ENCODE measurements at regions not wholly inside any gene's neighbourhood (a gene's known extent, or its start where the extent isn't known, plus 50 kb on each side); places are given as distances from the start of the nearest gene placed in this dataset.
A peak's percentile ranks its signal among the peaks of the same experiment; 100 is the strongest.

DNA sequence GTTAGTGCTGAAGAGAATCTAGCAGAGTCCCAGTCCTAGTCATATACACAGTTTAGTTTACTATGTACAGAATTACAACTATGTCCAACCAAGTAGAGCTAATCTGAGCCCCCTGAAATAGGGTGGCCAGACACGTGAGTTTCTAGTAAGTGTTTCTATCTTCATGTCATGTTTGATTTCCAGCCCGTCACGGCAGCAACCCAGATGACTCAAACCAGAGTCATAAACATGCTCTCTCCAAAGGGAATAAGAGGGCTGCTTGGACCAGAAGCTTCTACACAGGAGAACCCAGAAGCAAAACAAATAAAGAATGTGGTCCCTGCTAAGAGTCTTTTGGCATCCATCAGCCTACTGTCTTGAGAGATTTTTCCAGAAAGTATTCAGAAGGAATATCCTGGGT lies 64.9 kb upstream of the WIPF1 start:
- peaks cover 38% of the 10 kb centered on the region for H3K79me2 ChIP-seq
- H3K9ac ChIP-seq = no peak overlapping the region
- no peaks in the 10 kb centered on the region for H3K9me3 ChIP-seq (ENCODE audit: control insufficient read depth, low read length)
- no peak overlapping the region for H2AFZ ChIP-seq
- H3K27ac ChIP-seq = peak overlapping the region; percentile 84
- H3K4me3 ChIP-seq (ENCODE audit: low read depth, low read length) = no peak overlapping the region
- no peaks in the 10 kb centered on the region for H3K36me3 ChIP-seq (ENCODE audit: control insufficient read depth, insufficient read depth, low read length)
- TF ChIP-seq, protein P1, sequence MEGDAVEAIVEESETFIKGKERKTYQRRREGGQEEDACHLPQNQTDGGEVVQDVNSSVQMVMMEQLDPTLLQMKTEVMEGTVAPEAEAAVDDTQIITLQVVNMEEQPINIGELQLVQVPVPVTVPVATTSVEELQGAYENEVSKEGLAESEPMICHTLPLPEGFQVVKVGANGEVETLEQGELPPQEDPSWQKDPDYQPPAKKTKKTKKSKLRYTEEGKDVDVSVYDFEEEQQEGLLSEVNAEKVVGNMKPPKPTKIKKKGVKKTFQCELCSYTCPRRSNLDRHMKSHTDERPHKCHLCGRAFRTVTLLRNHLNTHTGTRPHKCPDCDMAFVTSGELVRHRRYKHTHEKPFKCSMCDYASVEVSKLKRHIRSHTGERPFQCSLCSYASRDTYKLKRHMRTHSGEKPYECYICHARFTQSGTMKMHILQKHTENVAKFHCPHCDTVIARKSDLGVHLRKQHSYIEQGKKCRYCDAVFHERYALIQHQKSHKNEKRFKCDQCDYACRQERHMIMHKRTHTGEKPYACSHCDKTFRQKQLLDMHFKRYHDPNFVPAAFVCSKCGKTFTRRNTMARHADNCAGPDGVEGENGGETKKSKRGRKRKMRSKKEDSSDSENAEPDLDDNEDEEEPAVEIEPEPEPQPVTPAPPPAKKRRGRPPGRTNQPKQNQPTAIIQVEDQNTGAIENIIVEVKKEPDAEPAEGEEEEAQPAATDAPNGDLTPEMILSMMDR (IDR thresholded peaks at IDR 0.05) = no peak
- H3K4me2 ChIP-seq (ENCODE audit: low read length) = no peak overlapping the region
- no peaks in the 10 kb centered on the region for H3K27me3 ChIP-seq (ENCODE audit: control insufficient read depth, insufficient read depth, low read length)
- H3K4me1 ChIP-seq = peaks cover 60% of the 10 kb centered on the region

DNA sequence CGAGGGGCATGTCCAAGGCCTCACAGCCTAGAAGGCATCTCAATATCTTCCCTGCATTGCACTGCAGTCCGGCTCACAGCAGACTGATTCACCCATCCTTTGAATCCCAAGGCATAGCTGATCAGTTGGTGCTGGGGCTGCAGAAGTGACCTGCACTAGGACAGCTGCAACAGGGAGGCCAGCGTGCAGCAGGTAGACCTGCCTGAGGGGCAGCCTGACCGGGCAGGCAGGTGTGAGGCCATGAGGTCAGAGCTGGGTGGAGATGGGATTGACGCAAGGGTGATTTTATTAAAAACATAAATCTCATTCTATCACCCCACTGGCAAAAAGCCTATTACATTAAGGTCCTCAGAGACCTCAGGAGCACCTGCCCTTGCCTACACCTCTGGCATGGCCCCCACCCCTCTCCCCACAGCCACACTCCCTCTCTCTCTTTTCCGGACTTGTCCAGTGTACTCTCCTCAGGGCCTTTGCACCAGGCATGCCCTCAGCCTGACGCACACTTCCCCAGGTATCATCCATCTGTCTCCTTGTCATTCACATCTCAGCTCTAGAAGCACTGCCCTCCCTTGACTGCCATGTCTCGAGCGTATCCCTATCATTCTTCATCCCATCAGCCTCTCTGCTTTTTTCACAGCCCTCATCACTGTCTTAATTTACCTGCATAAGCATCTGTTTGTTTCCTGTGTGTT lies 63.5 kb upstream of the WIPF1 start:
- Histone ChIP-seq H3K9me3 (ENCODE audit: control insufficient read depth, low read length) (no peaks in the 10 kb centered on the region), H3K27ac (peak overlapping the region; percentile 11), H3K9ac (no peak overlapping the region), H3K4me3 (ENCODE audit: low read depth, low read length) (no peak overlapping the region), H3K36me3 (ENCODE audit: control insufficient read depth, insufficient read depth, low read length) (no peaks in the 10 kb centered on the region), H3K4me1 (peaks cover 53% of the 10 kb centered on the region), H3K27me3 (ENCODE audit: control insufficient read depth, insufficient read depth, low read length) (no peaks in the 10 kb centered on the region), H3K4me2 (ENCODE audit: low read length) (no peak overlapping the region), H3K79me2 (peaks cover 44% of the 10 kb centered on the region), H2AFZ (no peak overlapping the region)
- TF ChIP-seq, protein P1 (IDR thresholded peaks at IDR 0.05) = no peak

DNA sequence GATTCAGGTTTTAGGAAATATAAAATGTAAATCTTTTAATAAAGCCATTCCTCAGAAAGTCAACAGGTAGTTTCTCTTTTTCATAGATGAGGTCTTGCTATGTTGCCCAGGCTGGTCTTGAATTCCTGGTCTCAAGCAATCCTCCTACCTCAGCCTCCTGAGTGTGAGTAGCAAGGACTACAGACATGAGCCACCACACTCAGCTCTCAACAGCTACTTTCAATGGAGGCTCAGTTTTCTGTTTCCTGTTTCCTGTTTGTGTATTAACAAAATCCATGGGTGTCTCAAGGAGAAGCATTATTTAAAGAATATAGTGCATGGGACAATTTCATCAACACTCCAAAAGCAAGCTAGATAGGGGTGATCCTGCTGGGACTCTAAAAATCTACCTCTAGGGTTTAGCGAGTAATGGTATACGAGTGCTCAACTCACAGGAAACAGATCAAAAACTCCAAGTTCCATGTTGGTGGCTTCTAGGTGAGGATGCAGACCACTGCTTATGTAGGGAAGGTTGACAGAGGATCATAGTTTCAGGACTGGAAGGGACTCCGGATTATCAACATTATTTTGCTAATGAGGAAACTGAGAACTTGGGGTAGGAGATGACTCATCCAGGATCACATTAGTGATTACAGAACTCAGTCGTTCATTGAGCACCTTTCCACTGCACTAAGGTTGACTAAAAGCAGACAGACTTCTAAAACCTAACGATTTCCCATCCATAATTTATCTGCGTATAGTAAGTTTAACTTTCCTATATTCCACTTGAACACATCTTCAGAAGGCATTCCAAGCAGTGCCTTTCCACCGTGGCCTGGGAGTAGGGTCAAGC lies 61.7 kb upstream of the WIPF1 start:
- Histone ChIP-seq H2AFZ (no peak overlapping the region), H3K27ac (no peak overlapping the region), H3K27me3 (ENCODE audit: control insufficient read depth, insufficient read depth, low read length) (no peaks in the 10 kb centered on the region), H3K9me3 (ENCODE audit: control insufficient read depth, low read length) (no peaks in the 10 kb centered on the region), H3K9ac (no peak overlapping the region), H3K4me1 (peaks cover 38% of the 10 kb centered on the region), H3K36me3 (ENCODE audit: control insufficient read depth, insufficient read depth, low read length) (no peaks in the 10 kb centered on the region), H3K4me2 (ENCODE audit: low read length) (no peak overlapping the region), H3K79me2 (peaks cover 60% of the 10 kb centered on the region), H3K4me3 (ENCODE audit: low read depth, low read length) (no peak overlapping the region)
- TF ChIP-seq, protein P1 (IDR thresholded peaks at IDR 0.05) = no peak

DNA sequence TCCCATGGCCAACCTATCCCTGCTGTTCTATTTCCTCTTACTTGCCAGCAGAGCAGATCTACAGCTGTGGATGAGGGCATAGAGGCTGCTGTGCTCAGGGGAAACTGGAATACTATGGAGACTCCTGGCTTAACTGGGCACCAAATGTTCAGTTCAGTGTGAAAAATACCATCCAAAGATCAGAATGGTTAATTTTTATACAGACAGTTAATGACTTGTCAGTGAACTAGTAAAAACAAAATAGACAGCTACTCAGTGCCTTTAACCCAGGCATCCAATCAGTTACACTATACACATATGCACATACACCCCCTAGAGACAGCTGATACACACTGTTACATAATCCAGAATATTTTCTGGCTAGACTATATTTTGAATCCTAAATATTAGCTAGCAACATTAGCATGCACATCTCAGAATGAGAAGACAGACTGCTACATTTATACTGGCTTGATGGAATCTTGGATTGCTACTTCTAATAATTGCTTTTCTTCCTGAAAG lies 59.1 kb upstream of the WIPF1 start:
- Histone ChIP-seq H3K27ac (no peak overlapping the region), H3K4me3 (ENCODE audit: low read depth, low read length) (no peak overlapping the region), H3K36me3 (ENCODE audit: control insufficient read depth, insufficient read depth, low read length) (no peaks in the 10 kb centered on the region), H3K9ac (no peak overlapping the region), H3K4me1 (peaks cover 15% of the 10 kb centered on the region), H3K27me3 (ENCODE audit: control insufficient read depth, insufficient read depth, low read length) (no peaks in the 10 kb centered on the region), H2AFZ (no peak overlapping the region), H3K4me2 (ENCODE audit: low read length) (no peak overlapping the region), H3K79me2 (peaks cover 73% of the 10 kb centered on the region), H3K9me3 (ENCODE audit: control insufficient read depth, low read length) (no peaks in the 10 kb centered on the region)
- TF ChIP-seq, protein P1 (IDR thresholded peaks at IDR 0.05) = no peak

Data from parathyroid adenoma (tissue), 2 donors.